DMS153 treated with DMSO at 0.1 percent for 48 hours (cell line): ENCODE measurements at regions not wholly inside any gene's neighbourhood (a gene's known extent, or its start where the extent isn't known, plus 50 kb on each side); places are given as distances from the start of the nearest gene placed in this dataset.
"Not testable (repeated sequence)": the region's sequence is repeated elsewhere in the genome, so short reads cannot be mapped to it uniquely, and the experiment has no call there.

Experiments
- DNase-seq: peaks from one replicate; lab custom pipeline; 2025; ENCODE audit not compliant: unreplicated experiment; lab: John Stamatoyannopoulos, UW

DNA sequence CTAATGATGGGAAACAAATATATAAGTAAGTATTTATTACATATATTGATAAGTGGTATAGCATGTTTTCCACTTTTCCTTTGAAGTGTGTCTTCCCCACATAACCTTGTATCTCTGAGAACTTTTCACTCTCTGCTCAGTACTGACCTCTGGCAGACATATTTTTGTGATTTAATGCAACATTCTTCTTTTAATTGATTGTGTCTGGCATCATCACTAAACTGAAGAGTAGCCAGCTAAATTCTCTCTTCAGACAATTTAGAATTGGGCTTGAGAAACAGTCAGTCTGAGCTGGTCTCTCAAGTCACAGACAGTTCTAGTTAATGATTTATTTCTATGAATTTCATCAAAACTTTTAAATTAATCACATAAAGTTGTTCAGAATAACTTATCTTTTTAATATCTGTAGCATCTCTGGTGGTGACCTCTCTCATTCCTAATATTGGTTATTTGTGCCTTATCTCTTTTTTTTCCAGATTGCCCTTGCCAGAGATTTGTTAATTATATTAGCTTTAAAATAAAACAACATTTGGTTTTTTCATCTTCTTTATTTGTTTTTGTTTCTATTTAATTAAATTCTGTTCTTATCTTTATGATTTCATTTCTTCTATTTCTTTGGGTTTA is 230.0 kb upstream of the VLDLR start:
- DNase-seq, result not testable (repeated sequence)

DNA sequence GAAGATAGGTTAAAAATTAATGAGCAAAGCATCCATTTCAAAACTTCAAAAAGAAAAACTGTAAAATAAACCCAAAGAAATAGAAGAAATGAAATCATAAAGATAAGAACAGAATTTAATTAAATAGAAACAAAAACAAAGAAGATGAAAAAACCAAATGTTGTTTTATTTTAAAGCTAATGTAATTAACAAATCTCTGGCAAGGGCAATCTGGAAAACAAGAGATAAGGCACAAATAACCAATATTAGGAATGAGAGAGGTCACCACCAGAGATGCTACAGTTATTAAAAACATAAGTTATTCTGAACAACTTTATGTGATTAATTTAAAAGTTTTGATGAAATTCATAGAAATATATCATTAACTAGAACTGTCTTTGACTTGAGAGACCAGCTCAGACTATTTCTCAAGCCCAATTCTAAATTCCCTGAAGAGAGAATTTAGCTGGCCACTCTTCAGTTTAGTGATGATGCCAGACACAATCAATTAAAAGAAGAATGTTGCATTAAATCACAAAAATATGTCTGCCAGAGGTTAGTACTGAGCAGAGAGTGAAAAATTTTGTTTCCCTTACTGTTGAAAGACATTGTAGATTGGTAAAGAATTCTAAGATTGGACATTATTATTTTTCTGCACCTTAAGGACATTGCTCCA is 227.4 kb upstream of the VLDLR start:
- not testable (repeated sequence) for DNase-seq

DNA sequence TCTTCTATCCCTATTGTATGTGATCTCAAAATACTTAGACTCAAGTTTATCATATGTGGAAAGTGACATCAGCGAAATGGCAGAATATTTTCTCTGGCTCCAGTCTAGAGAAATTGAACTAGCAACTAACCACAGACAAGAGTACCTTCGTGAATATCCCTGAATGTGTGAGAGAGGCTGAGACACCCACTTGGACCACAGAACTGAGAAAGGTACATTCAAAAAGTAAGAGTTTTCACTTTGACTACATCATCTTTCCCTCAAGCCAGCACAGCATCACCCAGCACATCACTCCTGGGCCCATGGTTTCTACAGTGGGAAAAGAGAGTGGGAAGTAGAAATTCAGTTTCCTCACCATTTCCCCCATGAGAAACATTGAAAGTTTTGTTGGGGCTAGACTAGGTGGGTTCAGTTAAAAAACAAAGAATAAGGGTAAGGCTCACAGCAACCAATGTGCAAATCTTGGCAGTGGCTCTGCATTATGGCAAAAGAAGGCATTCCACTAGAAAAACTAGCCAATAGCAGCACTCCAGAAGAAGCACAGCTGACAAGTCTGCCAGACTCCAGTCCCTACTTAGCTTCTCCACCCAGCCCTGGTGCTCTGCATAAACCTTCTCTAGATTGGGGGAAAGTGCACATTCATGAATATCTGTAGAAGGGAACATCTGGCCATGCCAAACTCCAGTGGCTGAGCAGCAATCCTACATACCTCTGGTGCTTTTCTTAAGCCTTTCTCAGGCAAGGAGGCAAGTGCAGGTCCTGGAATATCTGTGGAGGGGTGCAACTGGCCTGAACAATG is 225.6 kb upstream of the VLDLR start:
- DNase-seq, result no peak

DNA sequence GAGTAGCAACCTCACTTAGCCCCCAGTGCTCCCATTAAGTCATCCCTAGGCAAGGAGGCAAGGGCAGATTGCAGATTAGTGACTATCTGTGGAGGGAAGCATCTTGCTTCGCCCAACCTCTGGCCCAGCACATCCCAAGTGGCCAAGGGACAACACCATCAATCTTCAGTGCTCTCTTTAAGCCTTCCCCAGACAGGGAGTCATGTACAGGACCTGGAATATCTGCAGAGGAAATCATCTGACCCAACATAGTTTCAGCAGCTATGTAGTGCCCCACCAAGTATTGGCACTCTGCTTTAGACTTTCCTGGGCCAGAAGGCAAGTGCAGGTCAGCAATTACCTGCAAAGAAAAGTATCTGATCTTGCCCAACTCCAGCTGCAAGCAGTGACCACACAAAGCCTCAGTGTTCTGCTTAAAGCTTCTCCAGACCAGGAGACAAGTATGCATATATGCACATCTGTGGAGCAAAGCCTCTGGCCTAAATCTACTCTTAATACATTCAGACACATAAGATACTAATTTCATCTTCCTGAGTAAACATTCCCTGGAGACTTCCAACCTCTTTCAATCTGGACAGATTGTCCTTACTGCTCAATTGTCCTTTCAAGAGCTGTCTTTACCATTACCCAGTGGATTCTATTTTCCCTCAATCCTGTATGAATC is 224.8 kb upstream of the VLDLR start:
- no peak for DNase-seq

DNA sequence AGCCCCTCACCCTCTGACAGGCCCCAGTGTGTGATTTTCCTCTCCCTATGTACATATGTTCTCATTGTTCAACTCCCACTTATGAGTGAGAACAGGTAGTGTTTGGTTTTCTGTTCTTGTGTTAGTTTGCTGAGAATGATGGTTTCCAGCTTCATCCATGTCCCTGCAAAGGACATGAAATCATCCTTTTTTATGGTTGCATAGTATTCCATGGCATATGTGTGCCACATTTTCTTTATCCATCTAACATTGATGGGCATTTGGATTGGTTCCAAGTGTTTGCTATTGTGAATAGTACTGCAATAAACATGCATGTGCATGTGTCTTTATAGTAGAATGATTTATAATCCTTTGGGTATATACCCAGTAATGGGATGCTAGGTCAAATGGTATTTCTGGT is 223.7 kb upstream of the VLDLR start:
- DNase-seq, result not testable (repeated sequence)

DNA sequence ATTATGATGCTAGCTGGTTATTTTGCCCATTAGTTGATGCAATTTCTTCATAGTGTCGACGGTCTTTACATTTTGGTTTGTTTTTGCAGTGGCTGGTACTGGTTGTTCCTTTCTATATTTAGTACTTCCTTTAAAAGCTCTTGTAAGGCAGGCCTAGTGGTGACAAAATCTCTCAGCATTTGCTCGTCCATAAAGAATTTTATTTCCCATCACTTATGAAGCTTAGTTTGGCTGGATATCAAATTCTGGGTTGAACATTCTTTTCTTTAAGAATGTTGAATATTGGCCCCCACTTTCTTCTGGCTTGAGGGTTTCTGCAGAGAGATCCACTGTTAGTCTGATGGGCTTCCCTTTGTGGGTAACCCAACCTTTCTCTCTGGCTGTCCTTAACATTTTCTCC is 219.8 kb upstream of the VLDLR start:
- not testable (repeated sequence) for DNase-seq

DNA sequence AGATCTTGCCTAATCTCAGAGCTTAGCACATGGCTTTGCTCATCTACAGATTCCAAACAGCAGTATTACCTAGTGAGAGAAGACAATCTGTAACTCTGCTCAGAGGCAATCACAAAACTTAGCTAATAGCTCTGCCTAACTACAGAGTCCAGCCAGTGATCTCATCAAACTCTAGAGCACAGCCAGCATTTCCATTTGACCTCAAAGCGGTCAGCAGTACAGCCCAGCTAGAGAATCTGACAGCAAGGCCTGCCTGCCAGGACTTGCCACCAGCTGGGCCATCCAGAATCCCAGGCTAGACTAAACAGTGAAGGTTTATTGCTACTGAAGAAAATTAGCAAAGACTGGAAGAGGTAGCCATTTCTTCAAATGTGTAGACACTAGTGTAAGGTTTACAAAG is 217.9 kb upstream of the VLDLR start:
- DNase-seq, result no peak

DNA sequence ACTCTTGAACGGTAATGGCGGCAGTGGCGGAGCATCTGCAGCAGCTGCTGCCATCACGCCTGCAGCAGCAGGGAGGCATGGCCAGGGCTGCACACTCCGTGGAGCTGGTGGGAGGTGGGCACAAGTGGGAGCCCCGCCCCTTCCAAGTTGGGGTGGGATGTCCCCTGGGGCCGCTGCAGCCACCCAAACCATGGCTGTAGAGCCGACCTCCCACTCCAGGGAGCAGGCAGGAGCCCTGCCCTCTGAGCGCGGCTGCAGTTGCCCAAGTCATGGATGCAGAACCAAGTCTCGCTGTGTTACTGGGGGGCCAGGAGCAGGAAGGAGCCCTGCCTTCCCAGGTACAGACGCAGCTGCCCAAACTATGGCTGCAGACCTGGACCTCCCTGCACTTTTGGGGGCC is 215.3 kb upstream of the VLDLR start:
- no peak for DNase-seq

DNA sequence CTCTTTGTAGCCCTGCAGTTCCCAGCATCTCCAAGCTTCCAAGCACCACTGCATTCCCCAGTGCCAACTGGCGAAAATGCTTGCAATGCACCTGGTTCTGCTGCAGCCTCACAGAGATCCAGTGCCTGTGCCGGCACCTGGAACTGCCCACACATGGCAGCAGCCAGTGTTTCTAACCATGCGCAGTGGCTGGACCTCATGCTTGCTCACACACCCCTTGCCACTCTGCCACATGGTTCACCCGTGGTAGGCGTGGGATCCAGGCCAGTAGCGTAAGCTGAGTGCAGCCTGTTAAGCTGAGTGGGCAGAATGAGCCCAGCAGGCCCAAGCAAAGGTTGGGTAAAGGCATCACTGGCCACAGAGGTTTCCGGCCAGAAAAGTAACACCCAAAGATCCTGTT is 214.1 kb upstream of the VLDLR start:
- no peak for DNase-seq

DNA sequence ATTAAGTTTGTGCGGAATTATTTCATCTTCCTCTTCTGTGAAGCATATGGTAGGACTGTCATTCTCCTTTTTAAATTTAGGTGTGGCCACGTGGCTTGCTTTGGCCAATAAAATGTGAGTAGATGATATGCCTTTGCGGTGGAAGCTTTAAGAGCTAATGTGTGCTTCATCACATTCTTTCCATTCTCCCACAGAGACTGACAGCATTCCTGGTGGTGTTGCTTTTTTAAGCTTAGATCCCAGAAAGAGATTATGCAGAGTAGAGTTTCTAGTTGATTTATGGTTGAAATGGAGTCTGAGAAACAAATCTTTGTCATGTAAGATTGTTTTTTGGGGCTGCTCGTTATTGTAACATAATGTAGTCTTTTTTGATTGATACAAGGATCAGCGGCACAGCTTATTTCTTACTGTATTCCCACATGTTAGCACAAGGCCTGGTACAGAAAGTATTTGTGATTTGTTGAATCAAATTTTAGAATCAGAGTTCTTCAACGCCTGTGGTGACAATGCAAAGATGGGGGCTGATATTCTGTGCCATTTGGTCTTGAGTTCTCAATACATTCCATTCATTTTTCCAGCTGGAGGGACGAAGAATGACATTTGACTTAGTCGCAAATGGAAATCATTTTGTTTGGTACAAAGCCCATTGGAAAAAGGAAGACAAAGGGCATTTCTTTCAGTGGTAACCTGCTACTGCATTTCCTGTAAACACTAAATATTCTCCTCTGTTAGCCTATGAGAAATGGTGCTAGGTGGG is 209.9 kb upstream of the VLDLR start:
- no peak for DNase-seq

DNA sequence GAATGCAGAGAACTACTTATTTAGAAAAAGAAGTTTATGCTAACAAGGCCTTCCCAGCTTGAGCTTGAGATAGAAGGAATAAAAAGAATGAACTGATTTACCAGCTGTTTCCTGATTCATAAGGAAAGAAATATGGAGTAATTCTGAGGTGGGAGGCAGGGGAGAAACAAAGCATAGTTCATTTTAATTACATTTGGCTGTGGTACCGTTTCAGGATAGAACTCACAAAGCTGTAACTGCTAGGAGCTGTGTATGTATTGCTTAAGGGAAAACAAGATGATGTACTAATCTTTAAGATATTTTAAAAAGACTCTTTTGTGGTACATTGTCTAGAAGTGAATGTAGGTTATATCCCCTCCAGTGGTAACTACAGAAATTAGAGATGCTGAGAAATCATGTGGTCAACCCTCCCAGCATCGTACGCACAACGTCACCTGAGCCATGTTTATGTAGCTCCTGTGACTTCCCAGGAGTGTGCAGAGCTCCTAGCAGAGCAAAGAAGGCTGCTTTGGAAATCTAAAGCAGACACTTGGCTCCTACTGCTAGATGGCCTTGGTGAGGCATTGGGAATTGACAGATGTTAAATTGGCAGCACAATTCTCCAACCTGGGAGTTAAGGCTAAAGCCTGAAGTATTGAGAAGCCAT is 208.3 kb upstream of the VLDLR start:
- DNase-seq, result no peak

DNA sequence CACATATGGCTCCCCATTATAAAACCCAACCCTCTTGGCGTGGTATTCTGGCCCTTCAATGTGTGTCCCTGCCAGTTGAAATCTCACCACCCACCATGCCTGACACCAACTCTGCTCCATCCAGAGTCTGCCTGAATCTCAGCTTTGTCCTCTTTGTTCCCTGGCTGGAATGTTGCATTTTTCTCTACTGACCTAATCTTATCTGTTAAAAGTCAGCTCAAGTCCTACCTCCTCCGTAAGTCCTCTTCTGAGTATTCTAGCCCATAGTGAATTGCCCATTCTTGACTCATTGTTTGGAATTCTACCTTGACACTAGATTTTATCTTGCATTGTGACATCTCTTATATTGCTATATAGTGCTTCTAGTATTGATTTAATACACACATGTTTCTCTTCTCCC is 207.1 kb upstream of the VLDLR start:
- no peak for DNase-seq

DNA sequence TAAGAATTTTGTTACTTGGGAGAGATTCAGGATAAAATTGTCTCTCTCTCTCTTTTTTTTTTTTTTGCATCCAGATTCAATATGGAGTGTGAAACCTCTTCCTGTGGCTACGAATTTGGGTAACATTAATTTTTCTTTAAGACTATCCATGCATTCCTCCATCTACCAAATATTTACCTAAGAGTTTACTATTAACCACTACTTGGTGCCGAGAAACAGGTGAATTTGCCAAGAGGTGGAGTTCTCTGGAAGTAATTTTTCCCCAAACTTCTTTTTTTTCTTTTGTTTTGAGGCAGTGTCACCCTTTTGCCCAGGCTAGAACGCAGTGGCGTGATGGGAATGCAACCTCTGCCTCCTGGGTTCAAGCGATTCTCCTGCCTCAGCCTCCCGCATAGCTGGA is 206.3 kb upstream of the VLDLR start:
- DNase-seq, result no peak

DNA sequence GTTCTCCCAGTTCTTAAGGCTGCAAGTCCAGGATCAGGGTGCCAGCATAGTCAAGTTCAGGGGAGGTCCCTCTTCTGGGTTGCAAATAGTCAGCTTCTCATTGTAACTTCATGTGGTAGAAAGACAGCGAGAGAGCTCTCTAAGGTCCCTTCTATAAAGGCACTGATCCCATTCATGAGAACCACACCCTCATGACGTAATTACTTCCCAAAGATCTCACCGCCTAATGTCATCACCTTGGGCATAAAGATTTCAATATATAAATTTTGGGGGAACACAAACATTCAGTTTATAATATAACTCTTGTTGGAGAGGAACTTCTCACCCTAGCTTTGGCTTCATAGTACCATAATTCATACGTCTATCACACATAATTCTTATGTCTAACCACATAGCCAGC is 203.9 kb upstream of the VLDLR start:
- no peak for DNase-seq

DNA sequence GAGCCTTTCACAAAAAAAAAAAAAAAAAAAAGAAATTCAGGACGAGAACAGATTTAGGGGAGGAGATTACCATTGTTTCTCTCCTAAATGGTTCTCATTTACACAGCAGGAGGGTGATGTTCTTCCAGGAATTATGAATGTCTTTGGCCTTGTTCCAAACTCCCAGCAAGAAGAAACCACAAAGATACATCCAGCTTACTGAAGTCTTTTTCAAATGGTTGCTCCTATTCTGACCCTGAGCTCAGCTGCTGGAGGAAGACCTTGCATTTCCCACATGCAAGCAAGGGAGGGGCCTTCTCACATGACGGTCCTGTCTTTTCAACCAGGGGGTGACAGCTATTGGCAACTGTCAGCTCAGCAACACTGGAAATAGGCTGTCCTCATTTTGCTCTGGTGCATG is 203.0 kb upstream of the VLDLR start:
- DNase-seq, result no peak

DNA sequence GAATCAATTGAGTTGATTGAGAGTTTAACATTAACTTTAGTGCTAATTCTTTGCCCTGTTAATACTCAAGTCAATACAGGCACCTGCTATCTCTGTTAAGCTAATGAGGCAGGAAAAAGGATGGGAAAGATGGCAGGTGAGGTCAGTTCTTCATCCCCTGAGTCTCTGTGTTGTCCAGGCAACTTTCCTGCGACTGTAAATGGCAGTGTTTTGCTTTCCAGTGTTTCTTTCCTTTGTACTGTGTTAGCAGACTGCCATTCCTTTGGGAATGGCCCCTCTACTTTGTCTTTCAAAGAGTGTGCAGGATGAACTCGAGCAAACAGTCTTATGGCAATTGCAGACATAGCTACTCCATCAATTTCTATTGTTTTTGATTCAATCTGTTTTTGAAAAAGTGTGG is 202.2 kb upstream of the VLDLR start:
- DNase-seq, result no peak

DNA sequence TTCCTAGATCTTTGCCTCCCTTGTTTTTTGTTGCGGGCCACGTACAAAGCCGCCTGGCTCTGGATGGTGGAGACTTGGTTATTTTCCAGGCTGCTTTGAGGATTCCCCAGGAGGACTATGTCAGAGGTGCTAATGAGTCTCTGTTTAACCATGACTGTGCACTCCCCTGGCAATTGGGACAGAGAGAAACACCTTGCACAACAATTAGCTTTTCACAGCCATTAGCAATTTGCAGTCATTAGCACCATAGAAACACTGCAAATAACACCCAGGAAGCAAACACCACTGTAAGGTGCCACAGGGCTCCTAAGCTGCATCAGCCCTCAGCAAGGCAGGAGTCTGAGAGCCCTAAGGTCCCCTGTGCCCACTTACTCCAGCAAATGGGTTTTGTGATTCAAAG is 201.0 kb upstream of the VLDLR start:
- DNase-seq, result no peak

DNA sequence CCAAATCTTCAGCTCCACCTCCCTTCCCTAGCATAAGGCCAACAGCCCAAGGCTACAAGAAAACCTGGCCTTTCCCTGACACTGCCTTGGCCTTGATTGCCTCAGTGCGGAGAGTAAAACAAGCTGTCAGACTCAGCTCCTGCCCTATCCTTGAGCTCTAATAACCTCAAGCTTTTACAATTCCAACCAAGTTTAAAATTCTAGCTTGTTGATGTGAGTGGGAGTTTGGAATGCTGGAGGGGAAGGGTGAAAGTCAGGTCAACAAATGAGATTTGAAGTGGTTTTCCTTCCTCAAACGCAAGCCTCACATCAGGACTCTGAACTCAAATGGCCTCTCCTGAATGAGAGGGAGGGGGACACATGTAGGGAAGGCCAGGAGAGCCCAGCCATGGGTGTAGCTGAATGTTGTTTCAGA is 197.0 kb upstream of the VLDLR start:
- no peak for DNase-seq

DNA sequence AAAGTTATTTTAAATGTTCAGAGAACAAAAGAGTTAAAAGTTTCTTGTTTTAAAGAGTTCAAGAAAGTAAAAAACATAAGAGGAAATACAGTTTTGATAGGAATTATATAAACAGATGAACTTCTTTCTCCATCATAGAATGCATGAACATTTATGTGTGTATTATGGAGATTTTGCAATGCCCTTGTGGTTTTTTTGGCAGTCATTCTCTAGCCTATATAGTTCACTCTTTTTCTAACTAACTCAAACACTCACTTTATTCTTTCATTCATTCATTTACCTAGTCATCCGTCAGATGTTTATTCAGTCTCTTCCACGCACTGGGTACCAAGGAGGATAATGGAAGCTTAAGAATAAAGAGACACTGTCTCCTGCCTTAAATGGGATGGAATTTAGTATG is 195.9 kb upstream of the VLDLR start:
- no peak for DNase-seq

DNA sequence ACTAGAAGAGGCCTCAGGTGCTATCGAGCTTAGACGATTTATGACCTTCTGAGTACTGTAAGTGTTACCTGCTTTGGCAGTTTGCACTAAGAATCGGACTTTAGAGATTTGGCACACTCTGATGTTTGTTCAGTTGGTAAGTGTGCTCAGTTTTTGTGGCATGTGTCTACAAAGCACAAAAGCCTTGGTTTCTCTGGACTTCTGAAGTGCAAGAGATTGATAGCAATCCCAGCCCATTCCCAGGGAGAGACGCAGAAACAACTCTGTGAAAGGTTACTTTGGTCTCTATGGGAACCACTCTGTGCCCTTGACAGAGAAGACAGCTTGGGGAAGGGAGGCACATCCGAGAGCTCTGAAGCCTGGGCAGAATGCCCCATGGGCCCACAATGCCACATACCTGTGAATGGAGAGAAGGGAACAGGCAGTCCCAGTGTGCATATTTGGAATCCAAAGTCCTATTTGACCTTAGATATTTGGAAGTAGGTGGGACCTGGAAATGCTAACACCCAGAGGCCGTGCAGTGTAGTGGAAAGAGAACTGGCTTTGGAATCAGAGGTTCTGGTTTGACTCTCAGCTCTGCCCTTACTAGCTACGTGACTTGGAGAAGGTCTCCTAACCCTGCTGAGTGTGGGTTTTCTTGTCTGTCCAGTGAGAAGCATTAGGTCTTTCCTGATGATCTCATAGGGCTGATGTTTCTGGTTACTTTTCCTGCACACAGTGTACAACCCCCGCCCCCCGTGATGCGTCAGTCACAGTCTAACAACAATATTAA is 194.3 kb upstream of the VLDLR start:
- peak; percentile 93 for DNase-seq
